ENCODE measurements at regions not wholly inside any gene's neighbourhood (a gene's known extent, or its start where the extent isn't known, plus 50 kb on each side); places are given as distances from the start of the nearest gene placed in this dataset.
"Not testable (repeated sequence)": the region's sequence is repeated elsewhere in the genome, so short reads cannot be mapped to it uniquely, and the experiment has no call there.

DNA sequence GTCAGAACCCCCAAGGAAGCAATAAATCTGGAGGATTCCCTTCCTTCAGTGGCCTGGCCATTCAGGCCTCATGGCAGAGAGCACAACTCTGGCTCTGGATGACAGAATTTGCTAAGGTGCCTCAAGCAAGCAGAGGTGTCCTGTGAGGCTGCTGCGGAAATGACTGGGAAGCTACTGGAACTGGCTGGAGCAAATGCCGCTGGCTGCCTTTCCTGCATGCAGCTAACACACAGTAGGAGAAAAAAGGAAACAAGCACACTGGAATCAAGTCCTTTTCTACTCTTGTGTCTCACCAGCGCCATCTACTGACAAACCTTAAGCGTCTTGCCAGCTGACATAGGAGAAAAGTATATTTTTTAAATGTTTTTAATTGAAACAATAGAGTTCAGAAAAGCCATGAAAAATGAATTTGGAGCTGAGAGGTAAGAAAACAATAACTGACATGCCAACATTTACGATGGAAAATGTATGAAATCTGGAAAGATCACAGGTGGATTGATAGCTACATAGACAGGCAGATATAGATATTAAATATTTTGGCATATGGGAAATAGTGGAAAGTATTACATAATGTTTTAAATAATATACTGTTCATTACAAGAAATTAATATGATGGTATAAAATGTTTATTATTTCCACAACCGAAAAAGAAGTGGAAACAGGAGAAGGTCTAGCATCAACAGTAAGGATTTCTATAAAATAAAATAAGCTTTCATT lies 951.6 kb downstream of the ANKRD7 start:
- DNase-seq = peak in 1 of 2 donors; percentile 7

DNA sequence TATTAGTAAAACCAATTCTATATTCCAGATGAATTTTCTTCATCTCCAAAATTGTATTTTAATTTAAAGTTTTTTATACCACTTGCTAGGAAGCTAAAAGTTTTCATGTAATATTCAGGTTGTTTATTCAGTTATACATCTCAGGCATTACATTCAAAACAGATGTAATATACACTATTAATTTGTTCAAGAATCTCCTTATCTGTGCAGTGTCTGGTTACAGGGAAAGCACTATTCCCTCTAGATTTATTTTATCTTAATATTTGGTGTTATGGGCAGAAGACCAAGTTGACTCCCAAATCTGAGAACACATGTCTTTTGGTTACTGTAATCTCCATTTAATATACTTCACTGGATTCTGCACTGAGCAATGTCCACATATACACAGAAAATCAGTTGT lies 953.4 kb downstream of the ANKRD7 start:
- DNase-seq = no peak

DNA sequence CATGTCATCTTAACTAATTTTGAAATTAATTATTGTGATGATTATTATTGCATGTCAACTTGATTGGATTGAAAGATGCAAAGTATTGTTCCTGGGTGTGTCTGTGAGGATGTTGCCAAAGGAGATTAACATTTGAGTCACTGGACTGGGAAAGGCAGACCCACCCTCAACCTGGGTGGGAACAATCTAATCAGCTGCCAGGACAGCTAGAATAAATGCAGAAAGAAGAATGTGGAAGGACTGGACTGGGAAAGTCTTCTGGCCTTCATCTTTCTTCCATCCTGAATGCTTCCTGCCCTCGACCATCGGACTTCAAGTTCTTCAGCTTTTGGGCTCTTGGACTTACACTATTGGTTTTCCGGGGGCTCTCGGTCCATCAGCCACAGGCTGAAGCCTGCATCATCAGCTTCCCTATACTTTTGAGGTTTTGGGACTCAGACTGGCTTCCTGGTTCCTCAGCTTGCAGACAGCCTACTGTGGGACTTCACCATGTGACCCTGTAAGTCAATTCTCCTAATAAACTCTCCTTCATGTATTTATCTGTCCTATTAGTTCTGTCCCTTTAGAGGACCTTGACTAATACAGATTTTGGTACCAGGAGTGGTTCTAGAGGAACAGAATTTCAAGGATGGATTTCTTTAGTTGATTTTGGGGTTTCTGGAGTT lies 959.8 kb downstream of the ANKRD7 start:
- no peak for DNase-seq

DNA sequence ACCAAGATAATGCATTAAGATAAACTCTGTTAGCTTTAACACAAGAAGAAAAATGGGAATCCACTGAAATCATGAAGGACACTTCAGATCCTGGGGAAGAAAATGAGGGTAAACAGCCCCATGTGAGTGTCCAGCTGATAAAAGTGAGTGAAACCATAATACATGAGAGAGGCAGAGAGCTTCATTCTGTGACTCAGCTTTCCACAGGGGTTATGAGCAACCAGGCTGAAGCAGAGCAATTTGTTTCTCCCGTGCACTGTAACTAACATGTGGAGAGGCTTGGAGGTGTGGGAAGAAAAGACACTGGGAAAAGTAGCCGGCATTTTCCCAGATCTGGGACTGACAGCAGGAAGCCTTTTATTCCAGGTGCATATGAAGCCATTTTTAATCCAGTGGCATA lies 971.7 kb downstream of the ANKRD7 start:
- no peak for DNase-seq

DNA sequence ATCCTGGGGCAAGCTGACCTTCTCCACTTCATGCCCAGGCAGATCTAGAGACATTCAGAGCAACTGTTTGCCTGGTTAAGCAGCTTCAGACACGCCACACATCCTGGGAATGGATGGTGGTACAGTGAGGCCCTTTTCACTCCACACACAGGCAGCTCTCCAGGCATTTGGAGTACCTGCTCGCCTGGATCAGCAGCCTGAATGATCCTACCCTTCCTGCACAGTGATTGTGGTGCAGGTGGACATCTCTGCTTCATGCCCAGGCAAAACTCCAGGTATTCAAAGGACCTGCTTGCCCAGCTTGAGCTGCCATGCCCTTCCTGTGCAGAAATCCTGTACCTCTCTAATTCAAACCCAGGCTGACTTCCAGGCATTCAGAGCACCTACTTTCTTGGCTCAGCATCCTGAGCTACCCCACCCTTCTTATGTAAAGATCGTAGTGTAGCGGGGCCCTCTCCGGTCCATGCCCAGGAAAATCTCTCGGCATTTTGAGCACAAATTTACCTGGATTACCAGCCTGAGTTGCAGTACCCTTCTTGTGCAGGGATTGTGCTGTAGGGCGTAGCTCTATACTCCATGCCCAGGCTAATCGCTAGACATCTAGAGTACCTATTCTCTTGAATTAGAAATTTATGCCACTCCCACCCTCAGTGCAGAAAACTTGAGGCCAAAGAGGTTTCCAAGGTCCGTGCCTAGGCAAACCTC lies 972.8 kb downstream of the ANKRD7 start:
- DNase-seq = no peak

DNA sequence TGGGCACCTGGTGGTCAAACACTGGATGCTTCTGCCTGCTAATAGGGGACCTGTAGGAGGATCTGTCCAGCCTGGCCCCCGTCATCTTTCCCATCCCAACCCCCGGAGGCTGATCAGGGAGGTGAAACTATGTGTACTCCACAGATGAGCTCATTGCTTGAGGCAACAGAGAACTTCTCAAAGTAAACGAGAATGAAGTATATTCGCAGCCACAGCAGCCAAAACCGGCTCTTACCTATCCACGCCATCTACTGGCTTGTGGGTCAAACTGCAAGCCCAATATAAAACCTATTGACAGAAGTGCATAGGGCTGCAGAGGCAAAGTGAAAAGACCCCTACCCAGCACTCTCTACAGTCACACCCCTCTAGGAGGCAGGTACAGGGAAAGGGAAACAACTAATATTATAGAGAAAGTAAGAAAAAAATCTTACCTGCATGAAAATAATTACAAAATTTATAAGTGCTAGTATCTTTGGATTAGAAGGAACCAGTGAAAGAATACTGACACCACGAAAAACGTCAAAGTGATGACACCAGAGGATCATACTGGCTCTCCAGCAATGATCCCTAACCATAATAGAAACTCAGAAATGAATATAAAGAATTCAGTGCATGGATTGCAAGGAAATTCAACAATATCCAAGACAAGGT lies 973.5 kb downstream of the ANKRD7 start:
- no peak for DNase-seq

DNA sequence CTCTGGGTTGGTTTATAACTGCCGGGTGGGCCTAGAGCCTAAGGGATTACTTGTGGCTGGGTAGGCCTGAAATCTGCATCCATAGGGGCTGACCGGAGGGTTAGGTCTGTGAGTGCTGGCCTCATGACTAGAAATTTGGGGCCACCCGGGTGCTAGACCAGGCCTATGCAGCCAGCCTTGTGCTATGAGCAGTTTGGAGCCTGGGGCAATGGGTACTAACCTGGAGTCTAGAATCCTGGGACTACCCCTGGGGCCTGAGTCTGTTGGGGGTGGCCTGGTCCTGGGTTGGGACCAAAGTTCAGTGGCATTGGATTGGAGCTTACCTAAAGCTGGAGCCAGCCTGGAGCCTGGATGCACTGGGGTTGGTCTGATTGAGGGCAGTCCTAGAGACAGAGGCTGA lies 995.2 kb downstream of the ANKRD7 start:
- DNase-seq = no peak

DNA sequence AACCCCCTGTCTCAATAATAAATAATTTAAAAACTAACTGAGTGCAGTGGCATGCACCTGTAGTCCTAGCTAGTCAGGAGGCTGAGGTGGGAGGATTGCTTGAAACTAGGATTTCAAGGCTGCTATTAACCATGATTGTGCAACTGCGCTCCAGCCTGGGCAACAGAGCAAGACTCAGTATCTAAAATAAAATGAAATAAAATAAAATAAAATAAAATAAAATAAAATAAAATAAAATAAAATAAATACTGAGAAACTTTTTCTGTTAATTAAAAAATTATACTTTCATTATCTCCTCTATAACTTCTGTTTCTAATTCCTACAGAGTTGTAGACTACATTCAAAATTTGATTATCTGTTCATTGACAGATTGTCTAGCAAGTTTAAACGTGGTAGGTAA lies 999.4 kb downstream of the ANKRD7 start:
- DNase-seq = no peak

DNA sequence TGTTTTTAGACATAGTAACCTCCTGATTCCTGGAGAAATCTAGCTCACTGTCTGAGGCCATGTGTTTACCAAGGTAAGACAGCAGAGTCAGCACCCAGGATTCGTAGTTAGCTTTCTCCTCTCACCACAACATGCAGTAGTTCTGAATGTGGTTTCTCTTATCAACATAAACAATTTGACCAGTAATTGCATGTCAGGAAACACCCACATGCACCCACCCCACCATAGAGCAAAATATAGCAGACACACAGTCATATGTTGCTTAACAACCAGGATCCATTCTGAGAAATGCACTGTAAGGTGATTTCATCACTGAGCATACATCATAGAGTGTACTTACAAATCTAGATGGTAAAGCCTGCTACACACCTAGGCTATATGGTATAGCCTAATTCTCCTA lies 1004.0 kb downstream of the ANKRD7 start:
- DNase-seq = no peak

DNA sequence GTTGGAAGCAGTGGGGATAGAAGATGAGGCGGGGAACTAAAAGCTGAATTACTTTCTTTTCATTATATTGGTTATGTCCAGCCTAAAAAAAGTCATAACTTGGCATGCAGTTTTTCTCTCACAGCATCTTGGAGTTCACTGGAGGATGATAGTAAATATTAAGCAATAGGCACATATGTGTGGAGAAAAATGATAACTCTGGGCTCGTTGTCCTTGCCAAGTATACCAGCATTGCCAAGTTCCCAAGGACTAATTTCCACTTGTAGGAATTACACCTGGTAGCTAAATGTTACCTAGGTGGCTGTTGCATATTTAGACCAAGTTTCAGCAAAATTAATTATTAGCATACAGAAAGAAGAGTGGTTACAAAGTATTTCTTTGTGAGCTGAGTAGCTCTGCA lies 1007.6 kb downstream of the ANKRD7 start:
- no peak for DNase-seq

DNA sequence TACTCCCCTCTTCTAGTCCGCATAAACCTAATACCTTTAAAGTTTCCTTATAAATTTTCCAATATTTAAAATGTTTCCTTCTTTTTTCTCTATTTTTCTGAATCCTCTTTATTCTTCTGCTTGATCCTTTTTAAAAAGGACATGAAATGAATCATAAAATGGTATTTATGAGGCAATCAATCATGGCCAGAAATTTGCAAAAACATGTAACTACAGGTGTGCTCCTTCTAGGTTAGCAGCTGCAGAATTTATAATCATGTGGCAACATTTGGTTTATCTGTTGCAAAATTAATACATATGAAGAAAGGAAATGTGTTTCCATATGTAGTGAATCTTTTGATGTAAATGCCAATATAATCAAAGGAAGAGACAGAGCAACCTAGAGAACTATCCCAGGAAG lies 1008.5 kb downstream of the ANKRD7 start:
- no peak for DNase-seq

DNA sequence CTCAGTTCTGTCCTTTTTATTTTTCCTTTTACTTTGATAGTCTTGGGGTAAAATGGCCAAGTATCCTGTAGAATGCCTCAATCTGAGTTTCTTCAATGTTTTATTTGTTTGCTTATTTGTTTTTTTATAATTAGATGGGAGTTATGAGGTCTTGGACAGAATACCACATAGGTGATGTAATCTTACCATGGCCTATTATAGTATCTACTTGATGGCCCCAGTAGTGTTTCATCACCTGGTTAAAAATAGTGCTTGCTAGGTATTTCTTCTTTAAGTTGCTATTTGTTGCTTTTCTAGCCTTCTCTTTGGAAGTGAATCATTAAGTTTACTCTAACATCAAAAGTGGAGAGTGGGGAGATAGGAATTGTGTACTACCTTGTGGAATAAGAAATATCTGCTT lies 1020.0 kb upstream of the KCND2 start:
- no peak for DNase-seq

DNA sequence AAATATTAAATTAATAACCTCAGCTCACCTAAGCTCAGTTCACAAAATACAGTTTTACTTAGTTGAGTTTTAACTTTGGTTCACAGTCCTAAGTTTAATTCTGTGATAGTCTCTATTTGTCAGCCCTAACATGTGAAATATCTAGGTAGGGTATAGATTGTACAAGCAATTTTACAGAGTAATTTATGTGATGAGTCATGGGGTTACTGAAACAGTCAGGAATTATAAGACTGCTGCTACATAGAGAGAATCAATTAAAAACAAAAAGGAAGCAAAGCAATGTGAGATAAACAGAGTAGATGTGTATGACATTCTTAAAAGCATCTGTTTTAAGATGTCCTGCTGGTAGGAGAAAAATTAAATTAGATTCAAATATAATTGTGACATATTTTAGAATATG lies 1018.2 kb upstream of the KCND2 start:
- DNase-seq = no peak

DNA sequence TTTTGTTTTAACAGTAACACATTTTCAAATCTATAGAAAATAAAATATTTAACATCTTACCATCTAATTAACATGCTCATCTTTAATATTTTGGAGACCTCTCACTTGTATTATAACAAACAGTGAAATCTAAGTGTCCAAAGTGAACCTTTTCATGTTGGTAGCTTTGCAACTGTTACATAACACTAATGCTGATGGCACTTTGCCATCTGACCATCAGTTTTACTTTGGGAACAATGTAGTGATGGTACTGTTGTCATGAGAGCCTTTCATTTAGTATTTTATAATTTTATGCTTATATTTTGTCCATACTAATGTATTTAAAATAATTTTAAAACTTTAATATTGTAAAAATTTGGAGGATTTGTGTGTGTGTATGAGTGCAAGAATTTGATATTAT lies 1017.0 kb upstream of the KCND2 start:
- DNase-seq = no peak

DNA sequence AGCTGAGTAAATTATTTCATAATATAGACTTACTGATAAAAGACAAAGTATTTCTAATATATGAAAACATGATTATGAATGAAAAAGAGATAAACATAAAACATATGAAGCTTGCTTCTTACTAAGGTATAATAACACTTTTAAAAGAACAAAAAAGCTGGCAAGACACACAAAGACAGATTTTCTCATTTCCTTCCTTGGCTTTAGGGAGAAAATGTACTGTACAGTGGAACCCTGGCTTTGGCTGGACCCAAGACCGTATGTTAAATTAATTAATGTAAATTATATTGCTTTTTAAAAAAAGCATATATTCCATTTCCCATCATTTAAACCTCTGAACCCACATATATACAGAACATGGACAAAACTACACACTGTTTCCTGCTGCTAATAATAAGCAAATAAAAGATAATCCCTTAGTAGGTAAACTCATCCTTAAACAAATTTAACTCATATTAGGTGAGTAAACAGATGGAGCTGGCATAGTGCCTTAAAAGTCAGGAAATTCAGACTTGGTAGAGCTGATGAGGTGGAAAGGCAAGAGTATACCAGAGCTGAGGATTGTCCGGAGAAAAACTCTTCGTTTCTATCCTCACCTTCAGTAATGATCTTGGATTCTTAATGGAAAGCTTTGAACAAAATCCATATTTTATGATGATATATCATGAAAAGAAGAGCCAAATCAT lies 1016.4 kb upstream of the KCND2 start:
- no peak for DNase-seq

DNA sequence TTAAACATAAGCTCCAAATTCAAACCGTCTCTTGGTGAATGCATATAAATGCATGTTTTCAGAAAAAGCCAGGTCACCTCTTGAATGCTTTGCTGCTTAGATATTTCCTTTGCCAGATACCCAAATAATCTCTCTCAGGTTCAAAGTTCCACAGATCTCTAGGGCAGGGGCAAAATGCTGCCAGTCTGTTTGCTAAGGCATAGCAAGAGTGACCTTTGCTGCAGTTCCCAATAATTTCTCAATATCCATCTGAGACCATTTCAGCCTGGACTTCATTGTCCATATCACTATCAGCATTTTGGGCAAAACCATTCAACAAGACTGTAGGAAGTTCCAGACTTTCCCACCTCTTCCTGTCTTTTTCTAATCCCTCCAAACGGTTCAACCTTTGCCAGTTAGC lies 1006.2 kb upstream of the KCND2 start:
- not testable (repeated sequence) for DNase-seq

DNA sequence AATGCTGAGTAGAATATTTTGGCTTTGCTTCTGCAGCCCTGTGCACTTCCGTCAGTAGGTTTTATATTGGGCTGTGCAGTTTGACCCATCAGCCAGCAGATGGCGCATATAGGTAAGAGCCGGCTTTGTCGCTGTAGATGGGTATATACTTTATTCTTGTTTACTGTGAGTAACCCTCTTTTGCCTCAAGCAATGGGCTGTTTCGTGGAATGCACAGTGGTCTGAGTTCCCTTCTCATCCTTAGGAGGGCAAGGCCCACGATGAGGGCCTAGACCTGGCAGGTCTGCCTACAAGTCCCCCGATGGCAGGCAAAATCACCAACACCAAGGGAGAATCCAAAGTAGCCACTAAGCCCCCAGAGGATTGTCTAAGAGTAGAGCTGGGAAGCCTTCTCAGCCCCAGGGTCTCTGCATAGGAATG lies 1002.9 kb upstream of the KCND2 start:
- no peak for DNase-seq

DNA sequence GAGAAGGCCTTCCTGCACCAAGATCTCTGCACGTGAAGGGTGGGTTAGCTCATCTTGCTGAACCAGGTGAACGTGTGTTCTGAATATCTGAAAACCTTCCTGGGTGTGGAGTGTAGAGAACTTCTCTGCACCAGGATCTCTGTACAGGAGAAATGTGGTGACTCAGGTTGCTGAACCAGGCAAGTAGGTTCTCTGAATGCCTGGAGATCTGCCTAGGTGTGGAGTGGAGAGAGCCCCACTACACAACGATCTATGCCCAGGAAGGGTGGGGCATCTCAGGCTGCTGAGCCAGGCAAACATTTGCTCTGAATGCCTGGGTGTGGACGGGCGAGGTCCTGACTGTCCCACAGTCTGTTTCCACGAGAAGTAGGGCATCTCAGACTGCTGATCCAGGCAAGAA lies 1002.3 kb upstream of the KCND2 start:
- no peak for DNase-seq

DNA sequence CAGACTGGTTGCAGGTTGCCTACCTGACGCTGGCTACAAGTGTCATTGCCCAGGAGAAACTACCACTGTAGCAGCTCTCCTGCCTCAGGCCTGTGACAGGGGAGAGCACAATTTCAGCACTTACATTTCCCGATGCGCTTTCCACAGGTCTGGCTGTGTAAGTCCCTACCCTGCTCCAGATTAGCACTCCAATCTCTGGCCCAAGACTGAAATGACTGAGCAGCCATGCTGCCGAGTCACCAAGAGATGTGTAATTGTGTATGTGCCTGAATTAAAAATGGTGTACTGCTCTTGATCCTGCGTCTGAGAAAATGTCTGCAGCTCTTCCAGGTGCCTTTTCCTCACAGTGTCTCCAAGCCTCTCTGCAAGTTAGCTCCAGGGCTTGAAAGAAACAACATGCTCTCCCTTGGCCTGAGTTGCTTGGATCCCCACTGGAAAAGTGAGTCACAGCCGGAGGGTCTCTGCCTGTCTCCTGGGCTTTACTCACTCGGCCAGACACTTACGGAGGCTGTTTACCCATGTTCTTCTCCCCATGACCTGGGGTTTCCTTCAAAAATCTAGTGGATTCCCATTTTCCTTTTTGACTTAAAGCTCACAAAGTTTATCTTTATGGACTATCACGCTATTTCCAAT lies 1001.7 kb upstream of the KCND2 start:
- DNase-seq = no peak

DNA sequence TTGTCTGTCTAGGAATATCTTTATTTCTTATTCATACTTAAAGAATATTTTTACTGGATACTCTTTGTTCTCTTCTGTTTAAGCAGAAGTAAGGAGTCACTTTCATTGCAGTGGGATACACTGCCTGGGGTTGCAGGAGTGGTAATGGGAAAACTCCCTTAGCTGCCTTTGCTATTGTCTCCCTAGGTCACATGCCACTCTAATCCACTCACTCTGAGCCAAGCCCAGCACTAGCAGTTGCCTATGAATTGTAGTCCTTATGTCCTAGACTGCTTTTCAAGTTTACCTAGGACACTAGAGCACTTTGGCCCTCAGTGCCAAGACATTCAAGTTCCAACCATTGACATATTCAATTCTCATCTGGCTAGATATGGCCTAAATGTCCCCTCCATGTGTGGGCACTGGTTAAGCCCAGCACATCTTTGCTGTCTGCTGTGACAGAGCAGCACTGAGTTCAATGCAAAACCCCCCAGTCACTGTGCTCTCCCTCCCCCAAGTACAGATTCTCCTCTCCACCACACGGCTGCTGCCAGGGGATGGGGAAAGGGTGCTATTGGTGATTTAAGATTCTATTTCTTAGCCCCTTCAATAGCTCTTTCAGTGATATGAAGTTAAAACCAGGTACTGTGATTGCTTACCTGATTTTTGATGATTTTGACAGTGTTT lies 991.7 kb upstream of the KCND2 start:
- DNase-seq = no peak

DNA sequence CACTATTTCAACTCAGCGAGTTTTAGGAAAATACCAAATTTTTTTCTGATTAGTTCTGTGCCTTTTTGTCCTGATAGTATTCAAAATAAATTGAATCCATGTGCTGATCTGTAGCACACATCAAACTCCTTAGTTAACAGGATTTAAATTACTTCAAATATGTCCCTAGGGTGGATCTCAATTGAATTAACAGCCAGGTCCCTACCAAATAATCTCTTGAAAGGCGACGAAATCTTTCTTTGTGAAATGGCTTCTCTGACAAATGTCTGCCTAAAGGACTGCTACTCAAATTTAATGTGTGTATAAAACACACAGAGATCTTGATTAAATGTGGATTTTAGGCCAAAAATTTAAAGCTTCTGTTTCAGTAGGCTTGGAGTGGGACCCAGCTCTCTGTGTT lies 989.6 kb upstream of the KCND2 start:
- no peak for DNase-seq

DNA sequence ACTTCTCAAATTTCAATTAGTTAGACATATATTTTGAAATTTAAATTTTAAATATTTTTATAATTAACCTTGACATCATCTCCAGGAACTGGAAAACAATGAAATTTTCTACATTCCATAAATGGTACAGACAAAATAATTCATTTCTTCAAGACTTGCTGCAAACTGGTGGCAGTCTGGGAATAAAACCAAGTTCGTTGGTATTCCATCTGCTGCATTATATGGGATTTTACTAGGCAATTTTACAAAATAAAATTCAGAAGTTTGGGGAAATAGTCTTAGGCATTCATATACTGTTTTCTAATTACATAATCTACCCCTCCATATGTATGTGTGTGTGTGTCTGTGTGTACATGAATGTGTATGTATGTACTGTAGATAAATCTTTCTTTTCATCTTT lies 984.6 kb upstream of the KCND2 start:
- DNase-seq = no peak
